AG04450 (cell line): ENCODE measurements at regions not wholly inside any gene's neighbourhood (a gene's known extent, or its start where the extent isn't known, plus 50 kb on each side); places are given as distances from the start of the nearest gene placed in this dataset.

Experiments
- CTCF ChIA-PET: fragments of 300-600, 350-600 bp; formaldehyde crosslinking; extraction: SDS; loops from one replicate; lab custom pipeline; 2022; ENCODE audit warnings: antibody characterized with exemption, inconsistent platforms; lab: Charles Lee
- POLR2A ChIA-PET: fragments of 350-600 bp; formaldehyde crosslinking; extraction: SDS; loops from one replicate; lab custom pipeline; 2021; ENCODE audit warnings: antibody characterized with exemption, inconsistent platforms; lab: Yijun Ruan, JAX
- DNase-seq: peaks from one replicate; pipeline ENCODE4 v3.0.0-alpha.2; 2011; ENCODE audit warnings: low read depth, low spot score
- H3K27ac ChIP-seq: one replicate; pipeline ENCODE4 v1.5.1; 2012; ENCODE audit warnings: low read depth, low read length, control low read depth
- H3K27me3 ChIP-seq: one replicate; pipeline ENCODE4 v1.6.0; 2012; ENCODE audit warnings: low read length; ENCODE audit not compliant: control insufficient read depth, insufficient read depth
- H3K4me3 ChIP-seq: 2 replicates; pipeline ENCODE4 v1.5.1; 2011; ENCODE audit warnings: mild to moderate bottlenecking, low read depth, low read length, control low read depth
- H3K9me3 ChIP-seq: 2 replicates; pipeline ENCODE4 v1.5.1; 2012; ENCODE audit warnings: low read length; ENCODE audit not compliant: control insufficient read depth, insufficient read depth
- CTCF ChIP-seq: IDR thresholded peaks from 2 replicates; pipeline ENCODE4 v1.5.1; 2011; ENCODE audit warnings: low read depth, low read length, control low read depth, inconsistent platforms

- no peaks in the 10 kb centered on the region for H3K9me3 ChIP-seq
- CTCF ChIA-PET = no interaction called here
- no peak for TF ChIP-seq CTCF
- POLR2A ChIA-PET = interaction anchor here (1.4 kb wide), 1 partner anchor 17 kb away, joined by 4 read pairs; no protein-coding TSS in a partner anchor
- H3K27ac ChIP-seq = no peak overlapping the region
- no peaks in the 10 kb centered on the region for H3K27me3 ChIP-seq
- DNase-seq = no peak
- no peak overlapping the region for H3K4me3 ChIP-seq
Measured at GRCh38 chr2:226063704-226064440, 664.4 kb downstream of the NYAP2 start.

GRCh38 chr2:226059961-226060627 is 660.6 kb downstream of the NYAP2 start:
- H3K27ac ChIP-seq = no peak overlapping the region
- DNase-seq = no peak
- ChIA-PET POLR2A (interaction anchor here (0.6 kb wide), 1 partner anchor 956 kb away, joined by 3 read pairs; no protein-coding TSS in a partner anchor), CTCF (interaction anchor here (1.2 kb wide), 1 partner anchor 1178 kb away, joined by 5 read pairs; no protein-coding TSS in a partner anchor)
- no peaks in the 10 kb centered on the region for H3K9me3 ChIP-seq
- no peak for TF ChIP-seq CTCF
- no peaks in the 10 kb centered on the region for H3K27me3 ChIP-seq
- no peak overlapping the region for H3K4me3 ChIP-seq

- H3K27ac ChIP-seq = no peak overlapping the region
- H3K9me3 ChIP-seq = no peaks in the 10 kb centered on the region
- H3K27me3 ChIP-seq = no peaks in the 10 kb centered on the region
- H3K4me3 ChIP-seq = no peak overlapping the region
- POLR2A ChIA-PET = no interaction called here
- CTCF ChIA-PET = no interaction called here
- DNase-seq = no peak
- no peak for TF ChIP-seq CTCF
Measured at GRCh38 chr2:226057914-226058313, 658.4 kb downstream of the NYAP2 start.

GRCh38 chr2:226057365-226057764 is 657.9 kb downstream of the NYAP2 start:
- POLR2A ChIA-PET = no interaction called here
- no peak for DNase-seq
- CTCF ChIA-PET = no interaction called here
- no peak overlapping the region for H3K27ac ChIP-seq
- H3K27me3 ChIP-seq = no peaks in the 10 kb centered on the region
- TF ChIP-seq CTCF = no peak
- no peak overlapping the region for H3K4me3 ChIP-seq
- H3K9me3 ChIP-seq = no peaks in the 10 kb centered on the region
